ENCODE measurements at regions not wholly inside any gene's neighbourhood (a gene's known extent, or its start where the extent isn't known, plus 50 kb on each side); places are given as distances from the start of the nearest gene placed in this dataset.

GRCh38 chr7:118621810-118622360 is 397.4 kb downstream of the ANKRD7 start:
- H3K4me2 ChIP-seq (ENCODE audit: low read length) = no peak overlapping the region
- no peaks in the 10 kb centered on the region for H3K79me2 ChIP-seq (ENCODE audit: control insufficient read depth, low read length)
- H3K27ac ChIP-seq (ENCODE audit: low read depth, low read length) = no peak overlapping the region
- no peaks in the 10 kb centered on the region for H3K4me1 ChIP-seq (ENCODE audit: control insufficient read depth, low read length)
- H3K27me3 ChIP-seq (ENCODE audit: control insufficient read depth, low read length) = no peaks in the 10 kb centered on the region
- no peaks in the 10 kb centered on the region for H3K36me3 ChIP-seq (ENCODE audit: control insufficient read depth, low read length)
- no peak overlapping the region for H3K4me3 ChIP-seq (ENCODE audit: low read length)
- no peaks in the 10 kb centered on the region for H3K9me2 ChIP-seq (replicated peaks; ENCODE audit: control insufficient read depth, low read length)
- H3K9me3 ChIP-seq (ENCODE audit: control insufficient read depth, insufficient read depth, low read length) = peaks cover under 1% of the 10 kb centered on the region
- TF ChIP-seq EZH2phosphoT487 (IDR thresholded peaks at IDR 0.05; ENCODE audit: borderline replicate concordance, low read length) (no peak), CTCF (IDR thresholded peaks at IDR 0.05; ENCODE audit: low read depth, low read length, poor library complexity, severe bottlenecking) (no peak)
- H3F3A ChIP-seq (ENCODE audit: control insufficient read depth, insufficient read depth) = no peaks in the 10 kb centered on the region
- no peaks in the 10 kb centered on the region for H4K20me1 ChIP-seq (ENCODE audit: control insufficient read depth, insufficient read depth, low read depth, low read length)

GRCh38 chr7:118626739-118627138 is 402.2 kb downstream of the ANKRD7 start:
- Histone ChIP-seq H3K79me2 (ENCODE audit: control insufficient read depth, low read length) (no peaks in the 10 kb centered on the region), H3K4me2 (ENCODE audit: low read length) (no peak overlapping the region), H3K9me3 (ENCODE audit: control insufficient read depth, insufficient read depth, low read length) (peaks cover 7% of the 10 kb centered on the region), H4K20me1 (ENCODE audit: control insufficient read depth, insufficient read depth, low read depth, low read length) (no peaks in the 10 kb centered on the region), H3K4me1 (ENCODE audit: control insufficient read depth, low read length) (no peaks in the 10 kb centered on the region), H3K9me2 (replicated peaks; ENCODE audit: control insufficient read depth, low read length) (no peaks in the 10 kb centered on the region), H3K36me3 (ENCODE audit: control insufficient read depth, low read length) (no peaks in the 10 kb centered on the region), H3F3A (ENCODE audit: control insufficient read depth, insufficient read depth) (no peaks in the 10 kb centered on the region), H3K4me3 (ENCODE audit: low read length) (no peak overlapping the region), H3K27me3 (ENCODE audit: control insufficient read depth, low read length) (no peaks in the 10 kb centered on the region), H3K27ac (ENCODE audit: low read depth, low read length) (no peak overlapping the region)
- TF ChIP-seq EZH2phosphoT487 (IDR thresholded peaks at IDR 0.05; ENCODE audit: borderline replicate concordance, low read length) = no peak
- TF ChIP-seq CTCF (IDR thresholded peaks at IDR 0.05; ENCODE audit: low read depth, low read length, poor library complexity, severe bottlenecking) = no peak

GRCh38 chr7:118627467-118627866 is 403.0 kb downstream of the ANKRD7 start:
- Histone ChIP-seq H3K27ac (ENCODE audit: low read depth, low read length) (no peak overlapping the region), H3K9me3 (ENCODE audit: control insufficient read depth, insufficient read depth, low read length) (peaks cover 7% of the 10 kb centered on the region), H3K36me3 (ENCODE audit: control insufficient read depth, low read length) (no peaks in the 10 kb centered on the region), H3K4me1 (ENCODE audit: control insufficient read depth, low read length) (no peaks in the 10 kb centered on the region), H3F3A (ENCODE audit: control insufficient read depth, insufficient read depth) (no peaks in the 10 kb centered on the region), H3K4me2 (ENCODE audit: low read length) (no peak overlapping the region), H3K4me3 (ENCODE audit: low read length) (no peak overlapping the region), H4K20me1 (ENCODE audit: control insufficient read depth, insufficient read depth, low read depth, low read length) (no peaks in the 10 kb centered on the region), H3K9me2 (replicated peaks; ENCODE audit: control insufficient read depth, low read length) (no peaks in the 10 kb centered on the region), H3K27me3 (ENCODE audit: control insufficient read depth, low read length) (no peaks in the 10 kb centered on the region), H3K79me2 (ENCODE audit: control insufficient read depth, low read length) (no peaks in the 10 kb centered on the region)
- TF ChIP-seq EZH2phosphoT487 (IDR thresholded peaks at IDR 0.05; ENCODE audit: borderline replicate concordance, low read length) = no peak

DNA sequence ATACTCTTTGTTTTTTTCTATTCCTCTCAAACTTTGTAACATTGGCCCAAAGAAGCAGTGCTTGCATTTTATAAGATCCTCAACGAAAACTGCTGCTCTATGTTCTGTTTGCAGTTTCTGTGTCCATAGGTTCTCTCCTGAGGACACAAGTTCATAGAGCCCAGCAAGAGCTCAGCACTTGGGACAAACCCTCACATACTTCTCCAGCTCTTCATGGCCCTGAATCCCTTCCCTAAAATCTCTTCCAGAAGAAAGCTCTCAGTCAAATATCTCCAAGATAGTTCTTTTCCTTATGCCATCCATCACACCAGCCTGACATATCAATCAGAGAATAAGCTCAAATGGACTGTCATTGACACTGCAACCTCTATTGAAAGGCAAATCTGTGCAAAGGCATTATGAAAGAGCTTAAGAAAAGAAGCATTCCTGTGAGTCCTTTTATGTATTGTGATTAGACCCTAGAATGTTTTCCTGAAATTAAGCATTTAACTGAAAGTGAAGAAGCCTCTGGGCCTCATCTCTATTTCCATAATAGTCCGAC is 405.5 kb downstream of the ANKRD7 start:
- Histone ChIP-seq H3K9me2 (replicated peaks; ENCODE audit: control insufficient read depth, low read length) (no peaks in the 10 kb centered on the region), H3K9me3 (ENCODE audit: control insufficient read depth, insufficient read depth, low read length) (peaks cover 7% of the 10 kb centered on the region), H4K20me1 (ENCODE audit: control insufficient read depth, insufficient read depth, low read depth, low read length) (no peaks in the 10 kb centered on the region), H3K79me2 (ENCODE audit: control insufficient read depth, low read length) (no peaks in the 10 kb centered on the region), H3K27ac (ENCODE audit: low read depth, low read length) (no peak overlapping the region), H3K36me3 (ENCODE audit: control insufficient read depth, low read length) (no peaks in the 10 kb centered on the region), H3K4me3 (ENCODE audit: low read length) (no peak overlapping the region), H3K4me2 (ENCODE audit: low read length) (no peak overlapping the region), H3K27me3 (ENCODE audit: control insufficient read depth, low read length) (no peaks in the 10 kb centered on the region), H3K4me1 (ENCODE audit: control insufficient read depth, low read length) (no peaks in the 10 kb centered on the region), H3F3A (ENCODE audit: control insufficient read depth, insufficient read depth) (no peaks in the 10 kb centered on the region)
- TF ChIP-seq CTCF (IDR thresholded peaks at IDR 0.05; ENCODE audit: low read depth, low read length, poor library complexity, severe bottlenecking) (no peak), EZH2phosphoT487 (IDR thresholded peaks at IDR 0.05; ENCODE audit: borderline replicate concordance, low read length) (no peak)

Measured in DOHH2 (cell line).